ENCODE measurements at regions not wholly inside any gene's neighbourhood (a gene's known extent, or its start where the extent isn't known, plus 50 kb on each side); places are given as distances from the start of the nearest gene placed in this dataset.
A peak's percentile ranks its signal among the peaks of the same experiment; 100 is the strongest.
"Not testable (repeated sequence)": the region's sequence is repeated elsewhere in the genome, so short reads cannot be mapped to it uniquely, and the experiment has no call there.

DNA sequence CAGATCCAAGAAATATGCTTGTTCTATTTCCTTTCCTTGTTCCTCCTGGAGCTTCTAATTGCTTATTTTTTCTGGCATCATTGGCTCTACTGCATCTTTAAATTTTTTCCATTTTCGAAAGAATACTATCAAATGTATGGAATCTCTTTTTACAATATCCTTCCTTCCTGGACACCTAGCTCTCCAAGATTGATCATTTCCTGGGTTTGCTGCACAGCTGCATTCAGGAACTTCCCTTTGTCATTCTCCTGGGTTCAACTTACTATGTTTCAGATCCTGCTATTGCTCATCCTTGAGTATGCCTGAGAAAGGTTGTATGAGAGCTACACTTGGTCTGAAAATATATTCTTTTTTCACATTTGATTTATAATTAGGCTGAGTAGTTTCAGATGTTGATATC lies 73.7 kb upstream of the ERCC6L2 start:
- FAIRE-seq (no peak), DNase-seq (ENCODE audit: insufficient read length, low spot score) (no peak)
- TF ChIP-seq POLR2A (IDR thresholded peaks at IDR 0.05; ENCODE audit: low read depth, low read length), result no peak

- DNase-seq (ENCODE audit: insufficient read length, low spot score), result no peak
- no peak for FAIRE-seq
- no peak for TF ChIP-seq POLR2A (IDR thresholded peaks at IDR 0.05; ENCODE audit: low read depth, low read length)
Observed at GRCh38 chr9:95796029-95796428, 79.5 kb upstream of the ERCC6L2 start.

GRCh38 chr9:95793924-95794828 lies 81.3 kb upstream of the ERCC6L2 start:
- DNase-seq (ENCODE audit: insufficient read length, low spot score), result peak; percentile 54
- peak; percentile 94 for FAIRE-seq
- no peak for TF ChIP-seq POLR2A (IDR thresholded peaks at IDR 0.05; ENCODE audit: low read depth, low read length)

- no peak for DNase-seq (ENCODE audit: insufficient read length, low spot score)
- no peak for FAIRE-seq
- no peak for TF ChIP-seq POLR2A (IDR thresholded peaks at IDR 0.05; ENCODE audit: low read depth, low read length)
Observed at GRCh38 chr9:95791695-95792094, 83.8 kb upstream of the ERCC6L2 start.

GRCh38 chr9:95791286-95791685 lies 84.2 kb upstream of the ERCC6L2 start:
- no peak for FAIRE-seq
- TF ChIP-seq POLR2A (IDR thresholded peaks at IDR 0.05; ENCODE audit: low read depth, low read length), result no peak

DNA sequence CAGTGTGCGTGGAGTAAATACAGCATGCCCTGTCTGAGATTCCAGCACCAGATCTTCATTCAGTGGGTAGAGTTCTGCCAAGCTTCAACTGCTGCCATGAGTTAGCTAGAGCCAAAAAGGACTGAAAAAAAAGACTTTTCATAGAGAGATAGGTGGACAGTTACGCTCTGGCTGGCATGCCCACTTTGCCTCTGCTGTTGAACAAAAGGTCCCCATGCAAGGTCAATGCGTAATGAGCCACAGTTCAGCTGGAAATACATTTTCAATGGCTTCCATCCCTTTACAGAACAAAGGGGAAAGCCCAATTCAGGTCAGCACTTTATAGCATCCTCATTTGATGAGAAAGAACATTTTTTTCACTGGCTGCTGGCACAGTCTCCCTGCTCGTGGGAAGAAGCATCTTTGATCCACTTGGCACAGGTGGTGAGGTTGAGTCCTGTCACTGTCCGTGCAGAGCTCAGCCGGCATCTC lies 86.9 kb upstream of the ERCC6L2 start:
- FAIRE-seq (no peak), DNase-seq (ENCODE audit: insufficient read length, low spot score) (no peak)
- TF ChIP-seq POLR2A (IDR thresholded peaks at IDR 0.05; ENCODE audit: low read depth, low read length), result no peak

More at GRCh38 chr9:95791286-95791685, 84.2 kb upstream of the ERCC6L2 start:
- no peak for DNase-seq (ENCODE audit: insufficient read length, low spot score)

DNA sequence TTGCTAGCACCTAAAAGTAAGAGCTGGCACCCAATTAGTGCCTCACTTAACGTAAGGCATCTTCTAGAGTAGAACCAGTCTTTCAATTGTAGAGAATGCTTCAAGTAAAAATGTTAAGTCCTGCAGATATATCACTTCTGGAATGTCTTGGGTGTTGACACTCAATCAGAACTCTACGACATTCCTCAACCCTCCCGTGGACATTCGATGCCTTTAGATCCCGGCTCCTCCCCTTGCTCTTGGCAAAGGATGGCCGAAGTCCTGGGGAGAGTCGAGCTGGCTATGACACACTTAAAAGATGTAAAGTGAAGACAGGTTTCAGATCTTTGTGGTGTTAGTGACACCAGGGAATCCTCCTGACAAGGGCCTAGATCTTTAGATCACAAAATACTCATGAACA lies 87.5 kb upstream of the ERCC6L2 start:
- FAIRE-seq (no peak), DNase-seq (ENCODE audit: insufficient read length, low spot score) (no peak)
- TF ChIP-seq POLR2A (IDR thresholded peaks at IDR 0.05; ENCODE audit: low read depth, low read length), result no peak

GRCh38 chr9:95785209-95785608 lies 90.3 kb upstream of the ERCC6L2 start:
- FAIRE-seq (no peak), DNase-seq (ENCODE audit: insufficient read length, low spot score) (no peak)
- no peak for TF ChIP-seq POLR2A (IDR thresholded peaks at IDR 0.05; ENCODE audit: low read depth, low read length)

GRCh38 chr9:95784318-95784717 lies 91.2 kb upstream of the ERCC6L2 start:
- TF ChIP-seq POLR2A (IDR thresholded peaks at IDR 0.05; ENCODE audit: low read depth, low read length), result no peak
- no peak for FAIRE-seq
- DNase-seq (ENCODE audit: insufficient read length, low spot score), result no peak

GRCh38 chr9:95783426-95783975 lies 92.0 kb upstream of the ERCC6L2 start:
- FAIRE-seq, result no peak
- no peak for TF ChIP-seq POLR2A (IDR thresholded peaks at IDR 0.05; ENCODE audit: low read depth, low read length)
- peak; percentile 96 for DNase-seq (ENCODE audit: insufficient read length, low spot score)

GRCh38 chr9:95780751-95781150 lies 94.7 kb upstream of the ERCC6L2 start:
- TF ChIP-seq POLR2A (IDR thresholded peaks at IDR 0.05; ENCODE audit: low read depth, low read length), result no peak
- DNase-seq (ENCODE audit: insufficient read length, low spot score) (no peak), FAIRE-seq (no peak)

DNA sequence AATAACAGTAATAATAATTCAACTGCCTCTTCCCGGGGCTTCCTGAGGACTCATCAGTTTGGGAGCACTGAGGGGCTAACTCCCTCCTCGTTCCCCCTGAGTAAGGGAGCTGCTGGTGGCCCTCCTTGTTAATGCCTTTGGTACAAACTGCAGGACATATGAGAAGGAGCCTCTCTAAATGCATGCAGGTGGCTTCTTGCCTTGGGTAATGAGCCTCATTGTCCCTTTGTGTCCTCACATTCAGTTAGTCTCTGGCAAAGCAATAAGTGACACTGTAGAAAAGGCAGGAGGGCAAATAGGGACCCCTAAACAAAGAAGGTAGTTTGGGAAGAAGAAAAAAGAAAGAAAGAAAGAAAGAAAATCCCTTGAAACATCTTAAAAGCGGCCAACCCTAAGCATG lies 95.4 kb upstream of the ERCC6L2 start:
- no peak for TF ChIP-seq POLR2A (IDR thresholded peaks at IDR 0.05; ENCODE audit: low read depth, low read length)
- DNase-seq (ENCODE audit: insufficient read length, low spot score), result no peak
- no peak for FAIRE-seq

DNA sequence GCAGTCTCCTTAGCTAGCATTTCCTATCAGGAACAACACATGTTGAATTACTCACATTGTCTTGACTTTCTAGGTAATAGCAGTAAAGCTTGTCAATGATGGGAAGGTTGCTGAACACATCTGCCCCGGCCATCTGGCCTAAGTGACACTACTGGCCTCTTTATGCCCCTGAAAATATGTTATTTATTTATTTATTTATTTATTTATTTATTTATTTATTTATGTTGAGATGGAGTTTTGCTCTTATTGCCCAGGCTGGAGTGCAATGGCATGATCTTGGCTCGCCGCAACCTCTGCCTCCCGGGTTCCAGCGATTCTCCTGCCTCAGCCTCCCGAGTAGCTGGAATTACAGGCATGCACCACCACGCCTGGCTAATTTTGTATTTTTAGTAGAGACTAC lies 95.9 kb upstream of the ERCC6L2 start:
- not testable (repeated sequence) for FAIRE-seq

GRCh38 chr9:95778957-95779356 lies 96.5 kb upstream of the ERCC6L2 start:
- TF ChIP-seq POLR2A (IDR thresholded peaks at IDR 0.05; ENCODE audit: low read depth, low read length), result no peak
- DNase-seq (ENCODE audit: insufficient read length, low spot score) (no peak), FAIRE-seq (no peak)

More for the DNA sequence above, 95.9 kb upstream of the ERCC6L2 start:
- not testable (repeated sequence) for DNase-seq (ENCODE audit: insufficient read length, low spot score)

GRCh38 chr9:95777136-95777535 lies 98.4 kb upstream of the ERCC6L2 start:
- DNase-seq (ENCODE audit: insufficient read length, low spot score), result no peak
- FAIRE-seq, result no peak
- TF ChIP-seq POLR2A (IDR thresholded peaks at IDR 0.05; ENCODE audit: low read depth, low read length), result no peak

Data from H54 (cell line).